Breast epithelium (tissue), 4 donors: ENCODE measurements at regions not wholly inside any gene's neighbourhood (a gene's known extent, or its start where the extent isn't known, plus 50 kb on each side); places are given as distances from the start of the nearest gene placed in this dataset.

Source experiments
- DNase-seq, 2 donors: peaks; one replicate each; pipeline ENCODE4 v3.0.0-alpha.2; 2019; ENCODE audit warnings: low spot score in 2 of 2
- H3K27ac ChIP-seq, 2 donors: fragments of 200-600 bp; sonication (generic) in 1 of 2; one replicate each; pipeline ENCODE4 v1.5.1; 2016 to 2019; ENCODE audit warnings: mild to moderate bottlenecking in 1 of 2
- H3K27me3 ChIP-seq, 2 donors: fragments of 200-600 bp; sonication (generic) in 1 of 2; one replicate each; pipeline versions ENCODE4 v1.5.1 to v1.6.0; 2017 to 2019; ENCODE audit warnings: control low read depth in 1 of 2, mild to moderate bottlenecking in 1 of 2
- H3K36me3 ChIP-seq: fragments of 200-600 bp; one replicate; pipeline ENCODE4 v1.5.1; 2019
- H3K4me1 ChIP-seq, 2 donors: fragments of 200-600 bp; sonication (generic); one replicate each; pipeline ENCODE4 v1.5.1; 2016 to 2019; ENCODE audit warnings: control low read depth in 1 of 2
- H3K4me3 ChIP-seq, 3 donors: fragments of 200-600 bp; sonication (generic); 1 replicate in 2 of 3; 2 replicates in 1 of 3; pipeline ENCODE4 v1.5.1; 2016 to 2019; ENCODE audit warnings: mild to moderate bottlenecking in 3 of 3, moderate library complexity in 2 of 3
- H3K9me3 ChIP-seq, 2 donors: fragments of 200-600 bp; sonication (generic) in 1 of 2; one replicate each; pipeline ENCODE4 v1.5.1; 2016 to 2019; ENCODE audit warnings: control low read depth in 1 of 2
- POLR2A ChIP-seq: fragments of 450-650 bp; IDR thresholded peaks from one replicate; pipeline ENCODE4 v1.6.1; 2016; ENCODE audit warnings: antibody characterized with exemption, mild to moderate bottlenecking, moderate library complexity
- POLR2AphosphoS5 ChIP-seq, 3 donors: sonication (generic); formaldehyde crosslinking; IDR thresholded peaks; one replicate each; pipeline ENCODE4 v1.6.1; 2017; ENCODE audit warnings: antibody characterized with exemption in 3 of 3
- intact Hi-C: fragments of 100-400 bp; cut with DNase I; formaldehyde crosslinking; loops from one replicate; pipeline ENCODE4 v1.15.1; 2023; ENCODE audit warnings: low total_unique reads
- TF ChIP-seq, protein P1 (sequence below), 3 donors: fragments of 450-650 bp; IDR thresholded peaks; one replicate each; pipeline ENCODE4 v1.5.1; 2016 to 2017; ENCODE audit warnings: antibody characterized with exemption in 3 of 3, mild to moderate bottlenecking in 3 of 3, moderate library complexity in 3 of 3

DNA sequence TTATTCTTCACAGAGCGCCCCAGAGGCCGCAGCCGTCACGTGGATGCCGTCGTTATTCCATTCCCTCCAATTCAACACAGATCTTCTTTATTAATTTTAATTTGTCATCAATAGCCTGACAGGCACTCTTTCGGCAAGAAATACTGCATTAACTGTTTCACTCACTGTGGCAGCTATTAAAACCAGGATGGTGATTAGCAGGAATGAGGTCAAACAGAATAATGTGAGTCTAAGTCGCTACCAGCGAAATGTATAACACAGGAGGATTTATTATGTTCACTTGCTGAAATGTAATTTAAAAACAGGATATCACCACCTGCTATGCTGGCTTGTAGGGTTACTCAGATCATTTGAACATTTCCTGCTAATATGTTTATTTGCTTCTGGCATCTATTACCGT lies 74.2 kb upstream of the MGMT start:
- DNase-seq = no peak
- Histone ChIP-seq H3K36me3 (no peaks in the 10 kb centered on the region), H3K27me3 (peaks cover 0 to 10% of the 10 kb centered on the region in 2 donors), H3K4me1 (no peaks in the 10 kb centered on the region), H3K4me3 (no peak overlapping the region), H3K9me3 (no peaks in the 10 kb centered on the region), H3K27ac (no peak overlapping the region)
- intact Hi-C loops = no loop called here
- TF ChIP-seq POLR2AphosphoS5 (IDR thresholded peaks at IDR 0.05) = no peak
- no peak for TF ChIP-seq POLR2A
- TF ChIP-seq, protein P1, sequence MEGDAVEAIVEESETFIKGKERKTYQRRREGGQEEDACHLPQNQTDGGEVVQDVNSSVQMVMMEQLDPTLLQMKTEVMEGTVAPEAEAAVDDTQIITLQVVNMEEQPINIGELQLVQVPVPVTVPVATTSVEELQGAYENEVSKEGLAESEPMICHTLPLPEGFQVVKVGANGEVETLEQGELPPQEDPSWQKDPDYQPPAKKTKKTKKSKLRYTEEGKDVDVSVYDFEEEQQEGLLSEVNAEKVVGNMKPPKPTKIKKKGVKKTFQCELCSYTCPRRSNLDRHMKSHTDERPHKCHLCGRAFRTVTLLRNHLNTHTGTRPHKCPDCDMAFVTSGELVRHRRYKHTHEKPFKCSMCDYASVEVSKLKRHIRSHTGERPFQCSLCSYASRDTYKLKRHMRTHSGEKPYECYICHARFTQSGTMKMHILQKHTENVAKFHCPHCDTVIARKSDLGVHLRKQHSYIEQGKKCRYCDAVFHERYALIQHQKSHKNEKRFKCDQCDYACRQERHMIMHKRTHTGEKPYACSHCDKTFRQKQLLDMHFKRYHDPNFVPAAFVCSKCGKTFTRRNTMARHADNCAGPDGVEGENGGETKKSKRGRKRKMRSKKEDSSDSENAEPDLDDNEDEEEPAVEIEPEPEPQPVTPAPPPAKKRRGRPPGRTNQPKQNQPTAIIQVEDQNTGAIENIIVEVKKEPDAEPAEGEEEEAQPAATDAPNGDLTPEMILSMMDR (IDR thresholded peaks at IDR 0.05) = no peak

DNA sequence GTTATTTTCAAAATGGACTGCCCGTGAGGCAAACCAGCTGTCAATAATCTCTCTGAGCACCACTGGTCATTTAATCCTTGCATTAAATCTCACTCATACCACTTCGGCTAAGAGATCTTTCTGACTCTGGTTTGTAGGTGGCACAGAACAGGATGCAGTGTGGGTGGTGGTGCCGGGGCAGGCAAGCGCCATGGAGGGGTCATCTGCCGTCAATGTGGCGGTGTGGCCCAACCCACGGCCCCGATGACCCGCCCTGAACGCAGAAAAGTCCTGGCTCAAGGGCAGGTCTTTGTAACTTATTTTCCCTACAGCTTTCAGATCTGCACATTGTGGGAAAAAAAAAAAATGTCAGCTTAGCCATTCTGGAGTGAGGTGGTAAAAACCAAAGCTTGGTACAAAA lies 73.2 kb upstream of the MGMT start:
- TF ChIP-seq POLR2AphosphoS5 (IDR thresholded peaks at IDR 0.05) (no peak), POLR2A (no peak)
- TF ChIP-seq, protein P1 (IDR thresholded peaks at IDR 0.05) = no peak

DNA sequence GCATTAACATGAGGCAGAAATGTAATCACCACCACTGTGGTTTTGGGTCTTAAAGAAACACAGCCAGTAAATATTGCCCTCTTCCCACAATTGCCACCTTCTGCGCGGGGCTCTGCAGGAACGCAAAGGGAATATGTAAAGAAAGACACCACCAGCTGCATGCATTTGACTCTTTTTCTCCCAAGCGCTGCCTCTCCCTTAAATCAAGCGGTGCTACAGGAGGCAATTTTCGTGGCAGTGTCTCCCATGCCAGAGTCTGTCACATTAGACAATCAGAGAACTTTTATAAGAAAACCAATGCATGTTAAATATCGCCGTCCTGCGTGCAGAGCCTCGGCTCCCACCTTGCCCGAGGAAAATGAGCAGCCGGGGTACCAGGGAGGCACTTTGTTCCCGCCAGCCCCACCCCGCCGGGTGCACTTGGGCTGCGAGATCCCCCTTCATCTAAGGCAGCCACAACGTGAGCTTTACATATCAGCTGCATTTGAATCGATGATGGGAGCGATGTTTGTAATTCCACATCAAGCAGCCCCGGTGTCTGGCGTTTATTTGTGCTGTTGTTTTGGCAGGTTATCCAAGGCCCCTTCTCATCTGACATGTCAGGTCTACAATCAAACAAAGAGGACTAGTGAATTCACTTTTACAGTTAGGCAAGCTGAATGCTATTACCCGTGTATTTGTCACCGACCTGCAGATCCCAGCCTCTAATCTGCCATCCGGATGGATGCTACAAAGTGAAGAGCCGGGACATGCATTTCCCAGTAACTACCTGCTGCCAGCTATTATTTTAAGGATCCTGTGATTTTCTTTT lies 72.3 kb upstream of the MGMT start:
- H3K27me3 ChIP-seq = peaks cover 0 to 10% of the 10 kb centered on the region in 2 donors
- TF ChIP-seq, protein P1 (IDR thresholded peaks at IDR 0.05) = no peak
- no peak for TF ChIP-seq POLR2A
- no peak for TF ChIP-seq POLR2AphosphoS5 (IDR thresholded peaks at IDR 0.05)
- no peak for DNase-seq

More for the DNA sequence above, 73.2 kb upstream of the MGMT start:
- no peaks in the 10 kb centered on the region for H3K36me3 ChIP-seq
- no peak overlapping the region for H3K4me3 ChIP-seq
- H3K9me3 ChIP-seq = no peaks in the 10 kb centered on the region
- no peaks in the 10 kb centered on the region for H3K4me1 ChIP-seq
- no peak for DNase-seq
- intact Hi-C loops = no loop called here
- H3K27me3 ChIP-seq = peaks cover 0 to 10% of the 10 kb centered on the region in 2 donors
- no peak overlapping the region for H3K27ac ChIP-seq

DNA sequence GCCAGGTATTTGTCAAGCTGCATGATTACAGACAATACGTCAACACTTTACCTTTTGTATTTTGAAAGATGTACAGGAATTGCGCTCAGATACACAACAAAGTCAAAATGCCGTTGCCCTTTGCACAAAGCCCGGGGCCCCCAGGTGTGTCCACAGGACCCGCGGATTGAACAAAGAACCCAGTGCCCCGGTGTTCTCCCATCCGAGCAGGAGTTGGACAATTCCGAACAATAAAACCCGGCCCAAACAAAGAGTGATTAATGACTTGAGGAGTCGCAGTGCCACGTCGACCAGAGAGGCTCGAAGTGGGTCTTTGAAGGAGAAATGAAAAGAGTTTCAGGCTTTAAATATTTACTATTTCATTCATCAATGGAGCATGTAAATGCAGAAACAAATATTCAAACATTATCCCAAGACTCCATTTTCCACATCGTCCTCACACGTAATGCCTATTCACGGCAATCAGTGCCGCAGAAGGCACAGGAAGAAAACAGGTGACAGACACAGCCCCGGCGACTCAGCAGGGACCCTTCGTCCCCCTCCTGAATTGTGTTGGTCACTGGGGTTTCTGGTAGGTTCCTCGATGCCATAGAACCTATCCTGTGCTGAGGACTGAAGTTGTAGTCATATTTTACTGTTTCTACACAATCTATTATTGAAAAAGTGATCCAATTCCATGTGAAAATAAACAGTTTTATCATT lies 70.9 kb upstream of the MGMT start:
- H3K36me3 ChIP-seq = no peaks in the 10 kb centered on the region
- H3K4me1 ChIP-seq = no peaks in the 10 kb centered on the region
- DNase-seq = no peak
- H3K27me3 ChIP-seq = peaks cover 0 to 10% of the 10 kb centered on the region in 2 donors
- no peaks in the 10 kb centered on the region for H3K9me3 ChIP-seq
- intact Hi-C loops = no loop called here
- no peak overlapping the region for H3K27ac ChIP-seq
- H3K4me3 ChIP-seq = no peak overlapping the region
- TF ChIP-seq, protein P1 (IDR thresholded peaks at IDR 0.05) = no peak
- TF ChIP-seq POLR2A = no peak

More for the DNA sequence above, 72.3 kb upstream of the MGMT start:
- H3K9me3 ChIP-seq = no peaks in the 10 kb centered on the region
- no peak overlapping the region for H3K27ac ChIP-seq
- no peaks in the 10 kb centered on the region for H3K4me1 ChIP-seq
- no peaks in the 10 kb centered on the region for H3K36me3 ChIP-seq
- no peak overlapping the region for H3K4me3 ChIP-seq
- intact Hi-C loops = no loop called here
